ENCODE measurements at regions not wholly inside any gene's neighbourhood (a gene's known extent, or its start where the extent isn't known, plus 50 kb on each side); places are given as distances from the start of the nearest gene placed in this dataset.

DNA sequence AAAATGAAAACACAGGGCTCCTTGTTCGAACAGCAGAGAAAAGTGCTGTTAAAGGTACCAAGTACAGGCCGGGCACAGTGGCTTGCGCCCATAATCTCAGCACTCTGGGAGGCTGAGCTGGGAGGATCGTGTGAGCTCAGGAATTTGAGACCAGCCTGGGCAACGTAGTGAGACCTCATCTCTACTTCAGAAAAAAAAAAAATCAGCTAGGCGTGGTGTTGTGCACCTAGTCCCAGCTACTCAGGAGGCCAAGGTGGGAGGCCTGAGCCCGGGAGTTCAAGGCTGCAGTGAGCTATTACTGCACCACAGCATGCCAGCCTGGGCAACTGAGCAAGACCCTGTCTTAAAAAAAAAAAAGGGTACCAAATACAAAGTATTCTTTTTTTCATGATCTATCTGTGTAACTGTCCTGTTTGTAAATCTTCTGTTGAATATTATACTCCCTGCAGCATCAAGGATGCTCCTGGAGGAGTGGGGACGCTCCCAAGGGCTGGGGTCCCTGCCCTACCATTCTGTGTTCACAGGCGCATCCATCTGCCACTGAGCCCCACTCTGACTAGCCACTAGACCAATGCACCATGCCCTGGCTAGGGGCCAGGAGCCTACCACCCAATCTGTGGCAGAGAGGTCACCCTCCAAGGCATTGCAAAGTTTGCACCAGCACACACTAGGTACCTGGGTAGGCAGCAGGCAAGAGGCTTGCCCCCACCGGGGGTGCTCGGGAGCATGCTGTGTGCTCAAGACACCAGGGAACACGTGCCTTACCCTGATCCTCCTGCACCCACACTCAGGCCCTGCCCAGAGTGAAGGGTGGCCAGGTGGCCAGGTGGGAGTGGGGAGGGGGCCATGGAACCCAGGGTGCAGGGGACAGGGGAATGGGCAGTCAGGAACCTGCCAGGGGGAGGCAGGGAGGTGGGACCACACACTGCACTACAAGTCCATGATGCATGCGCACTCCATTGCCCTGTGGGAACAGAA, 67.3 kb upstream of the KMT2C start:
- TF ChIP-seq, protein P1, sequence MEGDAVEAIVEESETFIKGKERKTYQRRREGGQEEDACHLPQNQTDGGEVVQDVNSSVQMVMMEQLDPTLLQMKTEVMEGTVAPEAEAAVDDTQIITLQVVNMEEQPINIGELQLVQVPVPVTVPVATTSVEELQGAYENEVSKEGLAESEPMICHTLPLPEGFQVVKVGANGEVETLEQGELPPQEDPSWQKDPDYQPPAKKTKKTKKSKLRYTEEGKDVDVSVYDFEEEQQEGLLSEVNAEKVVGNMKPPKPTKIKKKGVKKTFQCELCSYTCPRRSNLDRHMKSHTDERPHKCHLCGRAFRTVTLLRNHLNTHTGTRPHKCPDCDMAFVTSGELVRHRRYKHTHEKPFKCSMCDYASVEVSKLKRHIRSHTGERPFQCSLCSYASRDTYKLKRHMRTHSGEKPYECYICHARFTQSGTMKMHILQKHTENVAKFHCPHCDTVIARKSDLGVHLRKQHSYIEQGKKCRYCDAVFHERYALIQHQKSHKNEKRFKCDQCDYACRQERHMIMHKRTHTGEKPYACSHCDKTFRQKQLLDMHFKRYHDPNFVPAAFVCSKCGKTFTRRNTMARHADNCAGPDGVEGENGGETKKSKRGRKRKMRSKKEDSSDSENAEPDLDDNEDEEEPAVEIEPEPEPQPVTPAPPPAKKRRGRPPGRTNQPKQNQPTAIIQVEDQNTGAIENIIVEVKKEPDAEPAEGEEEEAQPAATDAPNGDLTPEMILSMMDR (IDR thresholded peaks at IDR 0.05): no peak
- TF ChIP-seq POLR2A (IDR thresholded peaks at IDR 0.05): no peak
